CD4-positive, alpha-beta T cell treated with Interleukin-21 for 1 hour (primary cell): ENCODE measurements at regions not wholly inside any gene's neighbourhood (a gene's known extent, or its start where the extent isn't known, plus 50 kb on each side); places are given as distances from the start of the nearest gene placed in this dataset.

ENCODE experiments used
- DNase-seq: peaks from one replicate; pipeline ENCODE4 v3.0.0-alpha.2; 2020

- no peak for DNase-seq
These were observed 177.3 kb upstream of the ARL4C start for GRCh38 chr2:234673961-234674759.

- DNase-seq: no peak
These were observed 176.6 kb upstream of the ARL4C start for GRCh38 chr2:234673501-234673900.

GRCh38 chr2:234672498-234673150, 175.7 kb upstream of the ARL4C start:
- DNase-seq: no peak

- no peak for DNase-seq
These were observed 174.8 kb upstream of the ARL4C start for GRCh38 chr2:234671716-234672115.

- DNase-seq: no peak
These were observed 174.3 kb upstream of the ARL4C start for GRCh38 chr2:234671231-234671630.

GRCh38 chr2:234670806-234671205, 173.9 kb upstream of the ARL4C start:
- no peak for DNase-seq

- DNase-seq: no peak
These were observed 173.2 kb upstream of the ARL4C start for GRCh38 chr2:234670052-234670451.

GRCh38 chr2:234669621-234670020, 172.7 kb upstream of the ARL4C start:
- DNase-seq: no peak

- DNase-seq: no peak
These were observed 172.1 kb upstream of the ARL4C start for GRCh38 chr2:234669001-234669400.

GRCh38 chr2:234666911-234667310, 170.0 kb upstream of the ARL4C start:
- DNase-seq: no peak

- no peak for DNase-seq
These were observed 168.4 kb upstream of the ARL4C start for GRCh38 chr2:234665304-234665703.

- DNase-seq: no peak
These were observed 165.0 kb upstream of the ARL4C start for GRCh38 chr2:234661849-234662248.

GRCh38 chr2:234661175-234661574, 164.3 kb upstream of the ARL4C start:
- no peak for DNase-seq

- no peak for DNase-seq
These were observed 158.8 kb upstream of the ARL4C start for GRCh38 chr2:234655706-234656105.

- DNase-seq: no peak
These were observed 154.0 kb upstream of the ARL4C start for GRCh38 chr2:234650911-234651310.

GRCh38 chr2:234649951-234650350, 153.1 kb upstream of the ARL4C start:
- no peak for DNase-seq

- DNase-seq: no peak
These were observed 146.5 kb upstream of the ARL4C start for GRCh38 chr2:234643407-234643806.

GRCh38 chr2:234641086-234641485, 144.2 kb upstream of the ARL4C start:
- no peak for DNase-seq

- no peak for DNase-seq
These were observed 143.8 kb upstream of the ARL4C start for GRCh38 chr2:234640657-234641056.

GRCh38 chr2:234638966-234639365, 142.1 kb upstream of the ARL4C start:
- DNase-seq: no peak

- DNase-seq: no peak
These were observed 138.4 kb upstream of the ARL4C start for GRCh38 chr2:234635284-234635683.

- no peak for DNase-seq
These were observed 136.8 kb upstream of the ARL4C start for GRCh38 chr2:234633581-234634230.

- no peak for DNase-seq
These were observed 135.9 kb upstream of the ARL4C start for GRCh38 chr2:234632527-234633391.
